ENCODE measurements at regions not wholly inside any gene's neighbourhood (a gene's known extent, or its start where the extent isn't known, plus 50 kb on each side); places are given as distances from the start of the nearest gene placed in this dataset.

DNA sequence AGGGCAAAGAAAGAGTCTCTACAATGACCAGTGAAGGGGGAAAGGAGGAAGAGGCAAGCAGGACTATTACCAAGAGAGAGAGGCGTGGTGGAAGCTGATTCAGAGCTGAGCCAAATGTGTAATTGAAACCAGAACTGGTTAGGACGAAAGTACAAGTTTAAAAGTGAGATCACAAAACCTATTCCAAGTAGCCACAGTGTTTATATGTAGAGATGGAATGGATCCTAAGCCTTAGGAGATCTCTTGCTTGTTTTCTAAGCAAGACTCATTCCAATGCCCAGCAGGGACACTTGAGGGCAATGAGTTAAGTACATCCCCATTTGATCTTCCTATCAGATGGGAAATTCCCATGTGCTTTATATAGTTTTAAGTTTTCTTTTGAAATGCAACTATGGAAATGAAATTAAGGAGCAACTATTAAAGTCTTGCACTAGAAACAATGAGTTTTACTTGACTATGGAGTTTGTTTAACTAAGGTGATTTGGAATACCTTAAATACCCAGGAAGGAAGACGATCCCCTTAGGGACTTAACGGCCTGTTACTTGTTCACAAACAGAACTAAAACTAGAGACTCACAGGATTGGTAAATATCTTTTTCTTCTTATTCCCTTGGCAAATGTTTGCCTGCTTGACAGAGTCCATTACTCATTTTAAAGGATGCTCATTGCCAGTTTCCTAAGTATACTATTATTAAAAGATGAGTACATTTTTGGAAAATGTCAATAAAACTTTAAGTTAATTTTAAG, 51.1 kb upstream of the SNX2 start:
- peak; percentile 15 to 35 for DNase-seq
